HG03442 (cell line): ENCODE measurements at regions not wholly inside any gene's neighbourhood (a gene's known extent, or its start where the extent isn't known, plus 50 kb on each side); places are given as distances from the start of the nearest gene placed in this dataset.
"Not testable (repeated sequence)": the region's sequence is repeated elsewhere in the genome, so short reads cannot be mapped to it uniquely, and the experiment has no call there.

Experiments used
- ATAC-seq: cut with Tn5 transposase; IDR thresholded peaks from one replicate; pipeline ENCODE4 v1.9.1; 2021; ENCODE audit warnings: mild to moderate bottlenecking, moderate library complexity; ENCODE audit not compliant: unreplicated experiment

DNA sequence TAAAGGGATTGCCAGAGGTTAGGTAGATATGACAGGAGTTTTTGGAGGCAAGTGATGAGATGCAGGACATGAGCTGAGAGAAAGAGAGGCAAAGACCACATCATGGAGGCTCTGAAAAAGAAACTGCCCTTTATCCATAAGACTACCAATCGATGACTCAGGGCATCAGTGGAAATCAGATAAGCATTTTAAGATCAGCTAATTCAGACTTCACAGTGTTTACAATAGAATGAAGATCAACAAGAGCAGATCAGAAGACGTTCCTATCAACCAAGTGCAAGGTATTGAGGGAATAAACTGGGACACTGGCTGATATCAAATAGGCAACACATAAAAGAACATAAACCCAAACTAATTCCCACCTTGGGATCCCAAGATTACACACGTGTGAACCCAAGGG is 227.2 kb downstream of the SLCO4C1 start:
- no peak for ATAC-seq

DNA sequence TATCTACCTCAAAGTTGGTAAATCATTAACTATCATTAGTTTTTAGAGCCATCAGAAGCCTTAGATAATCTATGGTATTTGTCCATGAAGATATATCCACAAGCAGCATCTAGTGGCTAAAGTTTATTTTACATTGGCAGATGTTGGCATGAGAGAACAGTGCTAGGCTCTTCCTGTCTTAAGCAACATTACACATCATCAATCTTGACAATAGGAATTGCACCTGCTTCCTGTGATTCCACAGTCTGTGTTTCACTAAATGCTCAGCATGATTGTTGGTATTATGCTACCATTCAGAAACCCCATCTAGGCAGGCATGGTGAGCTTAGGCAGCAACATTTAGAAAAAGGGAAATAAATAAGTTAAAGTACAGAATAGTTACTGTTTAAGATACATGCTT is 246.6 kb downstream of the SLCO4C1 start:
- no peak for ATAC-seq

DNA sequence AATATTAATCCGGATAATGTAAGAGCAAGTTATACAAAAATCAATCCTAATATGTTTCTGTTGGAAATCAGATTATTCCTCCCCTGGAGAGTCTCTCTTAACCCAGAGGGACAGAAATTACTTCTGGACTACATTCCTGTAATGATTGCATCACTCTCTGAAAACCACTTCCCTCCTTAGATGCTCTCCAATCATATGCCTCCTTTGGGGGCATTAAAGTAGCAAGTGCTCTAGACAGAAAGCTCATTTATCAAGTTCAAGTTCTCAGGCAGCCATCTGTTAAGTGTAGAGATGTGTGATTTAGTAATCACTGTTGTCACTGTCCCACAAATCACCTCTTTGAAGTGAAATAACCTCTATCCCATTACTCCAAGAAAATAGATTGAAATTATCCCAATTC is 247.1 kb downstream of the SLCO4C1 start:
- ATAC-seq: no peak

DNA sequence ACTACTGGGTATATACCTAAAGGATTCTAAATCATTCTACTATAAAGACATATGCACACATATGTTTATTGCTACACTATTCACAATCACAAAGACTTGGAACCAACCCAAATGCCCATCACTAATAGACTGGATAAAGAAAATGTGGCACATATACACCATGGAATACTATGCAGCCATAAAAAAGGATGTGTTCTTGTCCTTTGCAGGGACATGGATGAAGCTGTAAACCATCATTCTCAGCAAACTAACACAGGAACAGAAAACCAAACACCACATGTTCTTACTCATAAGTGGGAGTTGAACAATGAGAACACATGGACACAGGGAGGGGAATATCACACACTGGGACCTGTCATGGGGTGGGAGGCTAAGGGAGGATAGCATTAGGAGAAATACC is 249.0 kb downstream of the SLCO4C1 start:
- not testable (repeated sequence) for ATAC-seq

DNA sequence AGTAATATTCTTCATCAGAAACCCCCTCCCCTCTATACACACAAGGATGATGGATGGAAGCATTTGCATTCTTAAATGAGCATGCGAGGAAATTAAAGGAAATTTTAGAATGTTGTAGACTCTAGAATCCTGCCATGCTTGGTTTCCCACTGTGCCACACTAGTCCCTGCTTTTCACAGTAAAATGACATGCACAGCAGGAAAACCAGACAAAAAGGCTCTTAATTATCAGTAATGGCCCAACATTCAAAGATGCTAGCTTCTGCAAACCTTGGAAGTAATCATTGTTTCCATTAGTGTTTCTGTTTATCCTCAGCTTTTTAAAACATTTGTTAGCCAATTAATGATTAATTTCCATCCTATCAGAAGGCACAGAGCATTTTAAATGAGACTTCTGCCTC is 255.8 kb downstream of the SLCO4C1 start:
- no peak for ATAC-seq

DNA sequence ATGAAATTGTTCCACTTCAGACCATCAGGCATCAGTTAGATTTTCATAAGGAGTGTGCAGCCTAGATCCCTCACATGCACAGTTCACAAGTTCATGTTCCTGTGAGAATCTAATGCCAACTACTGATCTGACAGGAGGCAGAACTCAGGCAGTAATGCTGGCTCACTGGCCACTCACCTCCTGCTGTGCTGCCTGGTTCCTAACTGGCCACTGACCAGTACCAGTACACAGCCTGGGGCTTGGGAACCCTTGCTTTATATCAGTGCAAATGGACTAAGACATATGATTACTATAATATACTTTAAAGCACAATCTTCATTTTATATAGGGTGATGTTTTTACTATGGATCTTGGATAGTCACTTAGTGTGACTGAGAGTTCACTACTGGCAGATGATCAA is 259.2 kb downstream of the SLCO4C1 start:
- no peak for ATAC-seq

DNA sequence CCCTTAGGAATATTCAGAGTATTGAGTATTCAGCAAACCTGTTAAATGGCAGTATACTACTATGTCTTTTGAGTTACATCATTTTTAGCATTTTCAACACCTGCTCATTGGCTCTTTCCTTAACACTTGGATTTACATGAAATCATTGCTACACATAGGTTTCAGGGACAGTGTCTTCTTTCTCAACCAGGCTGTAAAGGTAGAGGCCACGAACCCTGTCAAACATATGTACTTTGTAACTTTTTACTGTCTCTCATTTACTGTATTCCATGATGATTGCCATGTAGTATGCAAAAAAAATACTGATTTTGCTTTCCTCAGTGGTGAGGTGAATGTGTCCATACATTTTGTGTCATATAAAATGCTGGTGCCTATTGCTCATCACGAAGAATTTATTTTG is 264.4 kb downstream of the SLCO4C1 start:
- ATAC-seq: no peak

DNA sequence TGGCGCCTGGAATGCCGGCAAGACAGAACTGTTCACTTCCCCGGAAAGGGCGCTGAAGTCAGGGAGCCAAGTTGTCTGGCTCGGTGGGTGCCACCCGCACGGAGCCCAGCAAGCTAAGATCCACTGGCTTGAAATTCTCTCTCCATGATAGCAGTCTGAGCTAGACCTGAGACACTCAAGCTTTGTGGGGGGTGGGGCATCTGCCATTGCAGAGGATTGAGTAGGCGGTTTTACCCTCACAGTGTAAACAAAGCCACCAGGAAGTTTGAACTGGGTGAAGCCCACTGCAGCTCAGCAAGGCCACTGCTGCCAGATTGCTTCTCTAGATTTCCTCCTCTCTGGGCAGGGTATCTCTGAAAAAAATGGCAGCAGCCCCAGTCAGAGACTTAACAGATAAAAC is 277.4 kb downstream of the SLCO4C1 start:
- ATAC-seq: no peak

- no peak for ATAC-seq
Observed at GRCh38 chr5:102018279-102018678, 277.8 kb downstream of the SLCO4C1 start.

GRCh38 chr5:102014371-102014770 is 281.7 kb downstream of the SLCO4C1 start:
- no peak for ATAC-seq

- ATAC-seq: no peak
Observed at GRCh38 chr5:102010644-102011043, 285.4 kb downstream of the SLCO4C1 start.

DNA sequence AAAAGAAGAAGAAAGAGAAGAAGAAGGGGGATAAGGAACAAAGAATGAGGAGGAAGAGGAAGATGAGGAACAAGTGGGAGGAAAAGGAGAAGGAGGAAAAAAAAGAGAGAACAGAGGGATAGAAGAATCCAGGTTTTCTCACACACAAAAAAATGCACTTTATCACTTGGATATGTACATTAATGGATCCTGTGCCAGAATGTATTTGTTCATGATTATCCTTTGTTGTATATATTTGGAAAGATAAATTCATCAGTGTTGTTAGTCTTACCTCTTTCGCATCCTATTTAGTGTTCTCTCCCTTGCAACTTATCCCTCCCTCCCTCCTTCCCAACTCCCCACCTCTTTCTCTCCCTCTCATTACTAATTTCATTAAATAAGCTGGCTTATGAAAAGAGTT is 298.8 kb downstream of the SLCO4C1 start:
- no peak for ATAC-seq

- ATAC-seq: no peak
Observed at GRCh38 chr5:101995585-101995984, 300.5 kb downstream of the SLCO4C1 start.

- no peak for ATAC-seq
Observed at GRCh38 chr5:101991486-101991885, 304.6 kb downstream of the SLCO4C1 start.

GRCh38 chr5:101989659-101990058 is 306.4 kb downstream of the SLCO4C1 start:
- ATAC-seq: no peak

- peak; percentile 94 for ATAC-seq
Observed at GRCh38 chr5:101977729-101978345, 318.2 kb downstream of the SLCO4C1 start.

- no peak for ATAC-seq
Observed at GRCh38 chr5:101976933-101977332, 319.2 kb downstream of the SLCO4C1 start.

- ATAC-seq: no peak
Observed at GRCh38 chr5:101969742-101970141, 326.3 kb downstream of the SLCO4C1 start.

GRCh38 chr5:101966476-101966875 is 329.6 kb downstream of the SLCO4C1 start:
- ATAC-seq: no peak

DNA sequence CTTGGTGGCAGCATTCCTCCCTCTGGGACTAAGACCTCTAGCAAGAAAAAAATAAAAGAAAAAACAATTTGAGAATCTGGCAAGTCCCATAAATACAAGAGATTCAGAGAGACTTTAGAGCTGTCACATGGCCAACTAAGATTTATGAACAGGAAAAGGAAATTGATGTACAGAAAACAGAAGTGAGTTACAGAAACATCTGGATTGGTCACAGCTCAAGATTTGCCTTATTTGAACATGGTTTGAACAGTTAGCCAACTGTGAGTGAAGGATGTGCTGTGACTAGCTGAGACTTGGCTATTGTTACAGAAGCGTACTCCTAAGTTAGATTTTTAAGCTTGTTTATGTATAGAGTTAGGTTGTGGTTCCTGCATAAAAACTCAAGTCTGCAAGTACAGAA is 340.2 kb downstream of the SLCO4C1 start:
- ATAC-seq: no peak

- ATAC-seq: no peak
Observed at GRCh38 chr5:101950019-101950418, 346.1 kb downstream of the SLCO4C1 start.

- no peak for ATAC-seq
Observed at GRCh38 chr5:101948615-101949014, 347.5 kb downstream of the SLCO4C1 start.

- ATAC-seq: no peak
Observed at GRCh38 chr5:101943784-101944183, 352.3 kb downstream of the SLCO4C1 start.
